GM12878 (cell line): ENCODE measurements at regions not wholly inside any gene's neighbourhood (a gene's known extent, or its start where the extent isn't known, plus 50 kb on each side); places are given as distances from the start of the nearest gene placed in this dataset.

Experiments used
- CBFB ChIP-seq: IDR thresholded peaks from 2 replicates; pipeline ENCODE4 v1.6.1; 2016; ENCODE audit warnings: antibody characterized with exemption, low read depth
- CHD1 ChIP-seq: IDR thresholded peaks from 2 replicates; pipeline ENCODE4 v1.6.1; 2012; ENCODE audit warnings: low read depth, low read length, improper control_type of control experiment
- CREB1 ChIP-seq: IDR thresholded peaks from 2 replicates; pipeline ENCODE4 v1.6.1; 2012; ENCODE audit warnings: low read depth, mild to moderate bottlenecking, inconsistent platforms
- GATAD2B ChIP-seq: fragments of 450-650 bp; conservative IDR thresholded peaks from 2 replicates; pipeline ENCODE4 v1.6.1; 2017; ENCODE audit warnings: low read depth, mild to moderate bottlenecking, moderate library complexity
- HDAC2 ChIP-seq: fragments of 200-600 bp; sonication (generic); IDR thresholded peaks from 2 replicates; pipeline ENCODE4 v1.6.1; 2017
- JUNB ChIP-seq: IDR thresholded peaks from 2 replicates; pipeline ENCODE4 v1.6.1; 2016; ENCODE audit warnings: antibody characterized with exemption, mild to moderate bottlenecking
- NR2C2 ChIP-seq: IDR thresholded peaks from 2 replicates; pipeline ENCODE4 v1.6.1; 2011; ENCODE audit warnings: borderline replicate concordance, low read depth; ENCODE audit not compliant: control insufficient read depth, insufficient read length
- PML ChIP-seq: IDR thresholded peaks from 2 replicates; pipeline ENCODE4 v1.6.1; 2012; ENCODE audit warnings: low read length, inconsistent platforms
- POLR2A ChIP-seq: IDR thresholded peaks from 2 replicates; pipeline ENCODE4 v1.6.1; 2011; ENCODE audit warnings: low read depth, mild to moderate bottlenecking, low read length
- RELA ChIP-seq: fragments of 450-650 bp; IDR thresholded peaks from 2 replicates; pipeline ENCODE4 v1.8.0; 2014; ENCODE audit warnings: borderline replicate concordance; ENCODE audit not compliant: partially characterized antibody
- RFX5 ChIP-seq: IDR thresholded peaks from 2 replicates; pipeline ENCODE4 v1.6.1; 2011; ENCODE audit warnings: low read depth, low read length, improper control_type of control experiment
- RUNX3 ChIP-seq: IDR thresholded peaks from 2 replicates; pipeline ENCODE4 v1.6.1; 2012; ENCODE audit warnings: low read length, inconsistent platforms
- SMARCA5 ChIP-seq: fragments of 450-650 bp; IDR thresholded peaks from 2 replicates; pipeline ENCODE4 v1.6.1; 2017; ENCODE audit warnings: mild to moderate bottlenecking
- SMC3 ChIP-seq: IDR thresholded peaks from 2 replicates; pipeline ENCODE4 v1.6.1; 2011; ENCODE audit warnings: low read length, improper control_type of control experiment, borderline replicate concordance
- STAT1 ChIP-seq: fragments of 450-650 bp; conservative IDR thresholded peaks from 2 replicates; pipeline ENCODE4 v1.6.1; 2014; ENCODE audit warnings: antibody characterized with exemption, mild to moderate bottlenecking
- TBL1XR1 ChIP-seq: IDR thresholded peaks from 2 replicates; pipeline ENCODE4 v1.6.1; 2012; ENCODE audit warnings: low read depth, low read length, improper control_type of control experiment
- TCF7 ChIP-seq: IDR thresholded peaks from 2 replicates; pipeline ENCODE4 v1.6.1; 2014; ENCODE audit warnings: antibody characterized with exemption, borderline replicate concordance
- ZSCAN29 ChIP-seq: fragments of 450-650 bp; IDR thresholded peaks from 2 replicates; pipeline ENCODE4 v1.6.1; 2017; ENCODE audit warnings: mild to moderate bottlenecking, moderate library complexity
- TF ChIP-seq, protein P1 (sequence below): fragments of 450-650 bp; conservative IDR thresholded peaks from 2 replicates; pipeline ENCODE4 v1.6.1; 2017; ENCODE audit warnings: mild to moderate bottlenecking, moderate library complexity
- TF ChIP-seq, protein P2 (sequence below): IDR thresholded peaks from 2 replicates; pipeline ENCODE4 v1.6.1; 2012; ENCODE audit warnings: low read depth, low read length, improper control_type of control experiment
- TF ChIP-seq, protein P3 (sequence below): IDR thresholded peaks from 2 replicates; pipeline ENCODE4 v1.6.1; 2011; ENCODE audit warnings: low read depth, low read length, improper control_type of control experiment, borderline replicate concordance
- TF ChIP-seq, protein P4 (sequence below): fragments of 450-650 bp; IDR thresholded peaks from 2 replicates; pipeline ENCODE4 v1.6.1; 2016; ENCODE audit warnings: mild to moderate bottlenecking
- TF ChIP-seq, protein P5 (sequence below): fragments of 450-650 bp; IDR thresholded peaks from 2 replicates; pipeline ENCODE4 v1.6.1; 2016; ENCODE audit warnings: mild to moderate bottlenecking, moderate library complexity, borderline replicate concordance

DNA sequence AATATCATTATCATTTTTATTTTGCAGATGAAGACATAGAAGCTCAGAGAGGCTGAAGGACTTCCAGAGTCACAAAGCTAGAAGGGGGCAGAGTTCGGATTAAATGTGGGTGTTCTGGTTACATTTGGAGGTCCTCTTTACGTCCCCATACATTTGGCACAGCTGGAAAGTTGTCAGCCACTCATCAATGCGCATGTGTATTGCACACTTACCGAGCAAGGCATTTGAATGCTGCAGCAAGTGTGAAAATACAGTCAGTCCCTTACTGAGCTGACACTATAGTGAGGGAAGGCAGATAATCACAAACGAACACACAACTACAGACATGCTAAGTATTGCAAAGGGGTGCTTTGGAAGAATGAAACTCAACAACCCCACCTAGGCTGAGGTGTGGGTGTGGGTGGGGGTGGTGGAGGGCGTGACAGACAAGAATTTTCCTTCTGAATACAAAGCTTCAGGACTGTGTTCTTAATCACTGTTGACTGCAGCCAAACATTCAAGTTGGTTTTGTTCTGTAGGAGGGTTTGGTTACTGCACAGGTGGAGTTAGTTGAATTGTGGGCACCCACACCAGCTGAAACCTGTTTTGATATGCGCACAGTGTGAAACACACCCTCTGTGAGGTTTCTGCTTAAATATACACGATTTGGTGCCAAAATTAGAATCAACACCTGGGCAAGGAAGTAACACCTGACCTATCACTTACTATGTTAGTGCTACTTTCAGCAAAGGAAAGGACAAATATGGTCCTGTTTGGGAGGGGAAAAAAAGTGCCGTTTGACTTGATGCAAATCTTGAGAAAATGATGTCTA lies 72.4 kb downstream of the COQ2 start (continued):
- TF ChIP-seq, protein P1, sequence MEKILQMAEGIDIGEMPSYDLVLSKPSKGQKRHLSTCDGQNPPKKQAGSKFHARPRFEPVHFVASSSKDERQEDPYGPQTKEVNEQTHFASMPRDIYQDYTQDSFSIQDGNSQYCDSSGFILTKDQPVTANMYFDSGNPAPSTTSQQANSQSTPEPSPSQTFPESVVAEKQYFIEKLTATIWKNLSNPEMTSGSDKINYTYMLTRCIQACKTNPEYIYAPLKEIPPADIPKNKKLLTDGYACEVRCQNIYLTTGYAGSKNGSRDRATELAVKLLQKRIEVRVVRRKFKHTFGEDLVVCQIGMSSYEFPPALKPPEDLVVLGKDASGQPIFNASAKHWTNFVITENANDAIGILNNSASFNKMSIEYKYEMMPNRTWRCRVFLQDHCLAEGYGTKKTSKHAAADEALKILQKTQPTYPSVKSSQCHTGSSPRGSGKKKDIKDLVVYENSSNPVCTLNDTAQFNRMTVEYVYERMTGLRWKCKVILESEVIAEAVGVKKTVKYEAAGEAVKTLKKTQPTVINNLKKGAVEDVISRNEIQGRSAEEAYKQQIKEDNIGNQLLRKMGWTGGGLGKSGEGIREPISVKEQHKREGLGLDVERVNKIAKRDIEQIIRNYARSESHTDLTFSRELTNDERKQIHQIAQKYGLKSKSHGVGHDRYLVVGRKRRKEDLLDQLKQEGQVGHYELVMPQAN: no peak; the same call in 1 of the 2 replicates
- TF ChIP-seq CREB1: no peak
- TF ChIP-seq CHD1: no peak
- TF ChIP-seq ZSCAN29: no peak
- no peak for TF ChIP-seq TCF7
- TF ChIP-seq, protein P2, sequence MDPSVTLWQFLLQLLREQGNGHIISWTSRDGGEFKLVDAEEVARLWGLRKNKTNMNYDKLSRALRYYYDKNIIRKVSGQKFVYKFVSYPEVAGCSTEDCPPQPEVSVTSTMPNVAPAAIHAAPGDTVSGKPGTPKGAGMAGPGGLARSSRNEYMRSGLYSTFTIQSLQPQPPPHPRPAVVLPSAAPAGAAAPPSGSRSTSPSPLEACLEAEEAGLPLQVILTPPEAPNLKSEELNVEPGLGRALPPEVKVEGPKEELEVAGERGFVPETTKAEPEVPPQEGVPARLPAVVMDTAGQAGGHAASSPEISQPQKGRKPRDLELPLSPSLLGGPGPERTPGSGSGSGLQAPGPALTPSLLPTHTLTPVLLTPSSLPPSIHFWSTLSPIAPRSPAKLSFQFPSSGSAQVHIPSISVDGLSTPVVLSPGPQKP: peak; percentile 94
- no peak for TF ChIP-seq STAT1
- no peak for TF ChIP-seq NR2C2
- TF ChIP-seq, protein P3, sequence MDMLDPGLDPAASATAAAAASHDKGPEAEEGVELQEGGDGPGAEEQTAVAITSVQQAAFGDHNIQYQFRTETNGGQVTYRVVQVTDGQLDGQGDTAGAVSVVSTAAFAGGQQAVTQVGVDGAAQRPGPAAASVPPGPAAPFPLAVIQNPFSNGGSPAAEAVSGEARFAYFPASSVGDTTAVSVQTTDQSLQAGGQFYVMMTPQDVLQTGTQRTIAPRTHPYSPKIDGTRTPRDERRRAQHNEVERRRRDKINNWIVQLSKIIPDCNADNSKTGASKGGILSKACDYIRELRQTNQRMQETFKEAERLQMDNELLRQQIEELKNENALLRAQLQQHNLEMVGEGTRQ: no peak
- TF ChIP-seq SMC3: no peak
- no peak for TF ChIP-seq JUNB
- peak; percentile 56 for TF ChIP-seq RUNX3
- TF ChIP-seq HDAC2: no peak
- TF ChIP-seq GATAD2B: peak; percentile 59
- TF ChIP-seq, protein P4, sequence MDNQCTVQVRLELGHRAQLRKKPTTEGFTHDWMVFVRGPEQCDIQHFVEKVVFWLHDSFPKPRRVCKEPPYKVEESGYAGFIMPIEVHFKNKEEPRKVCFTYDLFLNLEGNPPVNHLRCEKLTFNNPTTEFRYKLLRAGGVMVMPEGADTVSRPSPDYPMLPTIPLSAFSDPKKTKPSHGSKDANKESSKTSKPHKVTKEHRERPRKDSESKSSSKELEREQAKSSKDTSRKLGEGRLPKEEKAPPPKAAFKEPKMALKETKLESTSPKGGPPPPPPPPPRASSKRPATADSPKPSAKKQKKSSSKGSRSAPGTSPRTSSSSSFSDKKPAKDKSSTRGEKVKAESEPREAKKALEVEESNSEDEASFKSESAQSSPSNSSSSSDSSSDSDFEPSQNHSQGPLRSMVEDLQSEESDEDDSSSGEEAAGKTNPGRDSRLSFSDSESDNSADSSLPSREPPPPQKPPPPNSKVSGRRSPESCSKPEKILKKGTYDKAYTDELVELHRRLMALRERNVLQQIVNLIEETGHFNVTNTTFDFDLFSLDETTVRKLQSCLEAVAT: peak; percentile 59; the same call in 1 of the 2 replicates
- no peak for TF ChIP-seq PML
- TF ChIP-seq SMARCA5: no peak
- TF ChIP-seq POLR2A: no peak
- TF ChIP-seq RELA: no peak
- 0 out of 2 replicates have a peak, but pooled peaks have one; percentile 18 for TF ChIP-seq TBL1XR1
- TF ChIP-seq, protein P5, sequence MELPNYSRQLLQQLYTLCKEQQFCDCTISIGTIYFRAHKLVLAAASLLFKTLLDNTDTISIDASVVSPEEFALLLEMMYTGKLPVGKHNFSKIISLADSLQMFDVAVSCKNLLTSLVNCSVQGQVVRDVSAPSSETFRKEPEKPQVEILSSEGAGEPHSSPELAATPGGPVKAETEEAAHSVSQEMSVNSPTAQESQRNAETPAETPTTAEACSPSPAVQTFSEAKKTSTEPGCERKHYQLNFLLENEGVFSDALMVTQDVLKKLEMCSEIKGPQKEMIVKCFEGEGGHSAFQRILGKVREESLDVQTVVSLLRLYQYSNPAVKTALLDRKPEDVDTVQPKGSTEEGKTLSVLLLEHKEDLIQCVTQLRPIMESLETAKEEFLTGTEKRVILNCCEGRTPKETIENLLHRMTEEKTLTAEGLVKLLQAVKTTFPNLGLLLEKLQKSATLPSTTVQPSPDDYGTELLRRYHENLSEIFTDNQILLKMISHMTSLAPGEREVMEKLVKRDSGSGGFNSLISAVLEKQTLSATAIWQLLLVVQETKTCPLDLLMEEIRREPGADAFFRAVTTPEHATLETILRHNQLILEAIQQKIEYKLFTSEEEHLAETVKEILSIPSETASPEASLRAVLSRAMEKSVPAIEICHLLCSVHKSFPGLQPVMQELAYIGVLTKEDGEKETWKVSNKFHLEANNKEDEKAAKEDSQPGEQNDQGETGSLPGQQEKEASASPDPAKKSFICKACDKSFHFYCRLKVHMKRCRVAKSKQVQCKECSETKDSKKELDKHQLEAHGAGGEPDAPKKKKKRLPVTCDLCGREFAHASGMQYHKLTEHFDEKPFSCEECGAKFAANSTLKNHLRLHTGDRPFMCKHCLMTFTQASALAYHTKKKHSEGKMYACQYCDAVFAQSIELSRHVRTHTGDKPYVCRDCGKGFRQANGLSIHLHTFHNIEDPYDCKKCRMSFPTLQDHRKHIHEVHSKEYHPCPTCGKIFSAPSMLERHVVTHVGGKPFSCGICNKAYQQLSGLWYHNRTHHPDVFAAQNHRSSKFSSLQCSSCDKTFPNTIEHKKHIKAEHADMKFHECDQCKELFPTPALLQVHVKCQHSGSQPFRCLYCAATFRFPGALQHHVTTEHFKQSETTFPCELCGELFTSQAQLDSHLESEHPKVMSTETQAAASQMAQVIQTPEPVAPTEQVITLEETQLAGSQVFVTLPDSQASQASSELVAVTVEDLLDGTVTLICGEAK: no peak
- TF ChIP-seq RFX5: no peak
- 0 out of 2 replicates have a peak, but pooled peaks have one; percentile 35 for TF ChIP-seq CBFB
